CD4-positive, alpha-beta memory T cell (primary cell): ENCODE measurements at regions not wholly inside any gene's neighbourhood (a gene's known extent, or its start where the extent isn't known, plus 50 kb on each side); places are given as distances from the start of the nearest gene placed in this dataset.

Experiments
- CTCF ChIA-PET: fragments of 350-600 bp; sonication (Branson Sonifier 250); formaldehyde crosslinking; loops from one replicate; lab custom pipeline; 2021; ENCODE audit warnings: inconsistent platforms; ENCODE audit not compliant: partially characterized antibody; lab: Charles Lee
- POLR2A ChIA-PET: fragments of 350-600 bp; sonication (Branson Sonifier 250); formaldehyde crosslinking; loops from one replicate; lab custom pipeline; 2021; ENCODE audit not compliant: partially characterized antibody; lab: Charles Lee
- DNase-seq, 5 donors: peaks; one replicate each; pipeline versions ENCODE4 v3.0.0 to v3.0.0-alpha.2; 2020 to 2022; ENCODE audit warnings: mixed read lengths in 1 of 5
- H3K27ac ChIP-seq: one replicate; pipeline ENCODE4 v1.7.0; 2013; ENCODE audit warnings: low read depth, low read length
- H3K27me3 ChIP-seq: 2 replicates; pipeline ENCODE4 v1.7.0; 2013; ENCODE audit warnings: mild to moderate bottlenecking, low read length, moderate library complexity; ENCODE audit not compliant: insufficient read depth
- H3K36me3 ChIP-seq: 2 replicates; pipeline ENCODE4 v1.7.0; 2013; ENCODE audit warnings: mild to moderate bottlenecking, low read length, moderate library complexity; ENCODE audit not compliant: insufficient read depth
- H3K4me1 ChIP-seq: 2 replicates; pipeline ENCODE4 v1.7.0; 2013; ENCODE audit warnings: mild to moderate bottlenecking, low read length, moderate library complexity; ENCODE audit not compliant: insufficient read depth
- H3K4me3 ChIP-seq, 2 donors: one replicate each; pipeline ENCODE4 v1.7.0; 2013; ENCODE audit warnings: low read length in 2 of 2, mild to moderate bottlenecking in 1 of 2
- H3K9me3 ChIP-seq, 2 donors: one replicate each; pipeline ENCODE4 v1.7.0; 2013; ENCODE audit warnings: low read length in 2 of 2, control low read depth in 1 of 2; ENCODE audit not compliant: control insufficient read depth in 1 of 2
- H3K27ac Mint-ChIP-seq, 7 donors: one replicate each; pipeline ENCODE4 v1.8.0; 2020 to 2021; ENCODE audit warnings: mixed read lengths in 7 of 7, mild to moderate bottlenecking in 6 of 7, inconsistent platforms in 3 of 7, moderate library complexity in 3 of 7
- H3K27me3 Mint-ChIP-seq, 2 donors: one replicate each; pipeline ENCODE4 v1.8.0; 2020 to 2021; ENCODE audit warnings: mixed read lengths in 2 of 2
- H3K36me3 Mint-ChIP-seq, 2 donors: one replicate each; pipeline ENCODE4 v1.8.0; 2020 to 2021; ENCODE audit warnings: mixed read lengths in 2 of 2, inconsistent platforms in 1 of 2, mild to moderate bottlenecking in 1 of 2
- H3K4me1 Mint-ChIP-seq, 4 donors: one replicate each; pipeline ENCODE4 v1.8.0; 2020 to 2021; ENCODE audit warnings: mixed read lengths in 4 of 4, mild to moderate bottlenecking in 1 of 4
- H3K4me3 Mint-ChIP-seq, 8 donors: one replicate each; pipeline ENCODE4 v1.8.0; 2020 to 2021; ENCODE audit warnings: mixed read lengths in 8 of 8, mild to moderate bottlenecking in 7 of 8, moderate library complexity in 6 of 8, inconsistent platforms in 3 of 8
- H3K9me3 Mint-ChIP-seq, 8 donors: one replicate each; pipeline ENCODE4 v1.8.0; 2020 to 2021; ENCODE audit warnings: mixed read lengths in 8 of 8, mild to moderate bottlenecking in 5 of 8, inconsistent platforms in 3 of 8, moderate library complexity in 1 of 8
- intact Hi-C: fragments of 100-400 bp; cut with micrococcal nuclease; formaldehyde crosslinking; loops from one replicate; pipeline ENCODE4 v1.15.1; 2023

DNA sequence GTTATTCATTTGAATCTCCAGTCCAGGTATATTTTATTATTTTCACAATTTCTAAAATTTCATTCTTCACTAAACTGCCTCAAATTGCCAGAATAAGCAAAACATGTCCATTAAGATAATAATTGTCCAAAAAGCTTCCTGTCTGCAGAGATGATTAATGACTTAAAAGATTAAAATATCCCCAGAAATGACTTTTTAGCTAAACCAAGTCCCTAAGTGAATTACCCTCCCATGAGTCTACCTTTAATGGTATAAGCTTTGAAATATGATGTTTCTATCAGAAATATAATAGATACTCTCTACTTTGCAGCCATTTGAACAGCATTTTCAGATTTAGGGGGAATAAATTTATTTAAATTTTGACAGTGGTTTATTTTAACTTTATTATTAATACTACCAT is 289.2 kb upstream of the EMCN start:
- H3K9me3 Mint-ChIP-seq = peaks cover 0 to 5% (median 0%) of the 10 kb centered on the region in 8 donors
- no peaks in the 10 kb centered on the region for H3K27me3 Mint-ChIP-seq
- no peaks in the 10 kb centered on the region for H3K36me3 Mint-ChIP-seq
- Histone ChIP-seq H3K9me3 (no peaks in the 10 kb centered on the region), H3K4me1 (no peaks in the 10 kb centered on the region), H3K4me3 (no peak overlapping the region), H3K27me3 (no peaks in the 10 kb centered on the region), H3K36me3 (no peaks in the 10 kb centered on the region), H3K27ac (no peak overlapping the region)
- CTCF ChIA-PET = interaction anchor here (0.5 kb wide), 1 partner anchor 484 kb away, joined by 3 read pairs; no protein-coding TSS in a partner anchor
- DNase-seq = no peak
- H3K4me1 Mint-ChIP-seq = no peaks in the 10 kb centered on the region
- no peak overlapping the region for H3K4me3 Mint-ChIP-seq
- intact Hi-C loops = no loop called here
- POLR2A ChIA-PET = no interaction called here
- no peak overlapping the region for H3K27ac Mint-ChIP-seq

DNA sequence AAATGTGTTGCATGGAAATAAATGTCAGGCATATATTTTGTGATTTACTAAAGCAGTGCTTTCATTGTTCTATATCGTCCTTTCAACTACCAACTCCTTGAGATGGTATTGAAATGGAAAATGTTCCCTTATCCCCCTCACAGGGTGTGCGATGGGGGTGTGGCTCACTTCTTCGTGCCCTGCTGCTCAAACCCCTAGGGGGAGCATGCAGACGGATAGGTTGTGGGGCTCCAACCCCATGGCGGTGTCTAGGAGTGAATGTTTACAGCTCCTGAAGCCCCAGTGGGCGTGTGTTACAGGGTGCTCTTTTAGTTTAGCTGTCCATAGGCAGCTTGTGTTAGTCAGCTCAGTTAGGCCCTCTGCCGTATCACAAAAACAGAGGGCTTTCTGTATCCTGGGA is 287.7 kb upstream of the EMCN start:
- intact Hi-C loops = no loop called here
- ChIA-PET CTCF (no interaction called here), POLR2A (no interaction called here)
- Histone ChIP-seq H3K27me3 (no peaks in the 10 kb centered on the region), H3K27ac (no peak overlapping the region), H3K4me3 (no peak overlapping the region), H3K36me3 (no peaks in the 10 kb centered on the region), H3K4me1 (no peaks in the 10 kb centered on the region), H3K9me3 (no peaks in the 10 kb centered on the region)
- Mint-ChIP-seq H3K27me3 (no peaks in the 10 kb centered on the region), H3K27ac (no peak overlapping the region), H3K36me3 (no peaks in the 10 kb centered on the region), H3K4me1 (no peaks in the 10 kb centered on the region), H3K9me3 (peaks cover 0 to 5% (median 0%) of the 10 kb centered on the region in 8 donors), H3K4me3 (no peak overlapping the region)
- no peak for DNase-seq

DNA sequence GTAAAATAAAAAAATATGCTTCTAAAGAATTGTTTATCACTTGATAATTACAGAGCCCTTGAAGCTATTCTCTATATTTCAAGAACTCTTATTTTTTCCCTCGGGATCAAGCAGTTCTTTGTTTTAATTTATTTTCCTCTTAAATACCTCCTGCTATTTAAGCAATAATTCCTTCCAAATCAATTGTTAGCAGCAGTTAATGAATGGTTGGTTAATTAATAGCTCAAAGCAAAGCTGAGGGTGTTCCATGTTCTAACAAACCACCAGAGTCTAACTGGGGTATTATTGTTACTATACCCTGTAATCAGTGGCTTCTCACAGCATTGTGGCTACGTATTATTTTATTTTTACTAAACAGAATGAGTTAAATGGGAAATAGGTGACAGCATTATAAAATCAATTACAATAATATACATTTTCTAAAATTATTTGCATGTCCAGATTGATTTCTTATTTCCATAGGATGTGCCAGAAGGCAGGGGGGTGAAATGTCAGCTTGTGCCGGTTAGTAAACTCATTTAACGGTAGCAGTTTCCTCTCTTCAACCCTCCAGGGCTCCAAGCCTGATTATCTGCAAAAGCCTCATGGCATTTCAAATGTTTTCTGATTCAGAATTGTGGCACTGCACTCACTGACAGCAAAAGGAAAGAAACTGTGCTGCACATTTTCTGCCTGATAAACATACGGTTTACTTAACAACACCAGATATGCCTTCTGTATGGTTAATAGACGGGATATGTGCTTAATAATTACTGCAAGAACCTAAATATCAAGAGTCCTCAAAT is 286.9 kb upstream of the EMCN start:
- Mint-ChIP-seq H3K27ac (no peak overlapping the region), H3K4me3 (no peak overlapping the region), H3K27me3 (no peaks in the 10 kb centered on the region), H3K9me3 (peaks cover 0 to 5% (median under 1%) of the 10 kb centered on the region in 8 donors), H3K4me1 (no peaks in the 10 kb centered on the region), H3K36me3 (no peaks in the 10 kb centered on the region)
- ChIA-PET CTCF (no interaction called here), POLR2A (no interaction called here)
- no peaks in the 10 kb centered on the region for H3K27me3 ChIP-seq
- no peaks in the 10 kb centered on the region for H3K4me1 ChIP-seq
- no peaks in the 10 kb centered on the region for H3K9me3 ChIP-seq
- intact Hi-C loops = no loop called here
- DNase-seq = no peak
- H3K27ac ChIP-seq = no peak overlapping the region
- no peak overlapping the region for H3K4me3 ChIP-seq
- H3K36me3 ChIP-seq = no peaks in the 10 kb centered on the region

DNA sequence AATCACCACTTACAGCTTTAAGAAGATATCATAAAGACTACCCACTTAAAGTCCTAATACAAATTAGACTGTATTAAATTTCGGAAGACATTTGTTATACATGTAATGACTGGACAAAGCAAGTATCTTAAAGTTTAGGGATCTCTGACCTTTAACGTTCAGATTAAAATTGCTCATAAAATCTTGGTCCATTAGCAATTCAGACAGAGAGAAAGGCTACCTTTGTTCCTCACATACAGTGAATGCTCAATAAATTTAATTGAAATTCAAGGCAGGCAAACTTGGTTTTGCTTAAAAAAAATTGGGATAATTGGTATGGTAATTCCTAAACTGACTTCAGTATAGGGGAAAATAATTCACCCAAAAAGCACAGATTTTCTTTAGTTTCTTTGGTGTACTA is 285.9 kb upstream of the EMCN start:
- Mint-ChIP-seq H3K36me3 (no peaks in the 10 kb centered on the region), H3K9me3 (peaks cover 0 to 5% (median under 1%) of the 10 kb centered on the region in 8 donors), H3K4me1 (no peaks in the 10 kb centered on the region), H3K27ac (no peak overlapping the region), H3K27me3 (no peaks in the 10 kb centered on the region), H3K4me3 (no peak overlapping the region)
- Histone ChIP-seq H3K4me3 (no peak overlapping the region), H3K27me3 (no peaks in the 10 kb centered on the region), H3K9me3 (no peaks in the 10 kb centered on the region), H3K4me1 (no peaks in the 10 kb centered on the region), H3K27ac (no peak overlapping the region), H3K36me3 (no peaks in the 10 kb centered on the region)
- no peak for DNase-seq
- POLR2A ChIA-PET = interaction anchor here (1.0 kb wide), 1 partner anchor 11 kb away, joined by 3 read pairs; no protein-coding TSS in a partner anchor
- CTCF ChIA-PET = no interaction called here
- intact Hi-C loops = no loop called here

DNA sequence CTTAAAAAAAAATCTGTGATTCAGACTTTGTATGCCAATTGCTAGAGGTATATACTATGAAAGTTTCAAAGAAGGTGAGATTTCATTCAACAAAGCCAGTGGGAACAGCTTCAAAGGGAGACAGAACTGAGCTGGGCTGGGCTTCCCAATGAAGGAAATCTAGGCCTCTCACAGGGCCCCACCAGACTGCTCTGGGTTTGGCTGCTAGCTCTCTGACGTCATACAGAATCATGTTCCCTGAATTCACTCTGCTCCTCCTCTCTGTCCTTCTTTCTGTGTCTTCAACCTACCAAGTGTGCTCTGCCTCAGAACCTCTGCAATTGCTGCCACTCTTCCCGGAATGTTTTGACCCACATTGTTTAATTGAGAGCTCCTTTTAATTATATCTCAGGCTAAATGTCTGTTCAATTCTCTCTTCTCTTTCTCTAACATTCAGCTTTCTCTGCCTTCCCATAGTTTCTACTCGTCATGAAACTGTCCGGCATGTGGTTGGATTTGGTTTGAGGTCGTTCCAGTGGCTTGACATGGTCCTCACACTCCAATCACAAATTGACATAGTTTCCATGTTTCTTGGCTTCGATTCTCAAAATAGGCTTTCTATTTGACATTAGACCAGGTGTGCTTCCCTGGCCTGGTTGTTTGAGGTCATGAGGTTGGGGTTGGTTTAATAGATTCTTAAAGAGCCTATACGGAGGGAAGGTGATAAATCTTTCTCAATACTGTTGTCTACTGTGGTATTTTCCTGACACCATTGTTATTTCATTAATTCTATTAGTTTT is 282.1 kb upstream of the EMCN start:
- Histone ChIP-seq H3K9me3 (no peaks in the 10 kb centered on the region), H3K36me3 (no peaks in the 10 kb centered on the region), H3K4me1 (no peaks in the 10 kb centered on the region), H3K4me3 (no peak overlapping the region), H3K27ac (no peak overlapping the region), H3K27me3 (no peaks in the 10 kb centered on the region)
- H3K27me3 Mint-ChIP-seq = no peaks in the 10 kb centered on the region
- intact Hi-C loops = no loop called here
- POLR2A ChIA-PET = no interaction called here
- H3K4me3 Mint-ChIP-seq = no peak overlapping the region
- CTCF ChIA-PET = no interaction called here
- no peak for DNase-seq
- no peak overlapping the region for H3K27ac Mint-ChIP-seq
- no peaks in the 10 kb centered on the region for H3K36me3 Mint-ChIP-seq
- H3K4me1 Mint-ChIP-seq = no peaks in the 10 kb centered on the region
- H3K9me3 Mint-ChIP-seq = peaks cover 0 to 5% (median under 1%) of the 10 kb centered on the region in 8 donors

DNA sequence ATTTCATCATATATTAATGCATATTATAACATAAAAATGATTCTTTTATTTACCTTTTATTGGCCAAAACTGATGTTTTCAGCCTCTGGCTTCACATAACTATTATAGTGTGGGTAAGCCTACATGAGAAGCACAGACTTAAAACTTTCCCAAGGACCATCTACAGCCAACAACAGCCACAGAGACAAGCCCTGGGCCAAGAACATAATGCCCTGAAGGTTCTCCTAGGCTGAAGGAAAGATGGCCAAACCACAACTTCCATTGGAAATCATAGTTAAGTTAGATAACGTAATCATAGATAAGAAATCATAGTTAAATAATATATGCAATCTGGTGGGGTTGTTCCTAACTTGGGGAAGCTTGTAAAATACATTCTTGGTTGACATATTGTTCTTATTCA is 280.0 kb upstream of the EMCN start:
- no peak overlapping the region for H3K4me3 Mint-ChIP-seq
- H3K4me3 ChIP-seq = no peak overlapping the region
- H3K27me3 Mint-ChIP-seq = no peaks in the 10 kb centered on the region
- no peak overlapping the region for H3K27ac Mint-ChIP-seq
- peaks cover 0 to 5% (median under 1%) of the 10 kb centered on the region in 8 donors for H3K9me3 Mint-ChIP-seq
- no peaks in the 10 kb centered on the region for H3K4me1 ChIP-seq
- ChIA-PET POLR2A (no interaction called here), CTCF (interaction anchor here (0.7 kb wide), 1 partner anchor 10 kb away, joined by 3 read pairs; no protein-coding TSS in a partner anchor)
- H3K36me3 ChIP-seq = no peaks in the 10 kb centered on the region
- intact Hi-C loops = no loop called here
- H3K27me3 ChIP-seq = no peaks in the 10 kb centered on the region
- no peak for DNase-seq
- no peaks in the 10 kb centered on the region for H3K9me3 ChIP-seq
- no peaks in the 10 kb centered on the region for H3K36me3 Mint-ChIP-seq
- H3K27ac ChIP-seq = no peak overlapping the region
- no peaks in the 10 kb centered on the region for H3K4me1 Mint-ChIP-seq

DNA sequence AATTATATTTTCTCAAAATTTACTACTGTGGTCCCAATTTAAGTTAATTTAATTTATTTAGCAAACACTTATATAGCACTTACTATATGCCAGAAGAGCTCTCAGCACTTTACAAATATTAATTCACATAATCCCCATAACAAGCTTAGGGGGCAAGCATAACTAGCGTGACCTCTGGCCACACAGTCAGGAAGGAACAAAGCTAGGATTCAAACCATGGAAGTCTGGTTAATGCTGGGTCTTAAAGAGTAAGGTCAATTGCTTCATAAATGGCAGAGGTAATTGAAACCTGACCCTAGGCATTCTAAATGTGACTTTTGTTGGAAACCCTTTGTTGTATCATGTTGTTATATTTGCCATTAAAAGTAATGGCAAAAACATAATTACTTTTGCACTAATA is 279.5 kb upstream of the EMCN start:
- Histone ChIP-seq H3K27me3 (no peaks in the 10 kb centered on the region), H3K27ac (no peak overlapping the region), H3K4me3 (no peak overlapping the region), H3K36me3 (no peaks in the 10 kb centered on the region), H3K4me1 (no peaks in the 10 kb centered on the region), H3K9me3 (no peaks in the 10 kb centered on the region)
- no peak overlapping the region for H3K27ac Mint-ChIP-seq
- DNase-seq = no peak
- H3K27me3 Mint-ChIP-seq = no peaks in the 10 kb centered on the region
- H3K9me3 Mint-ChIP-seq = peaks cover 0 to 4% (median under 1%) of the 10 kb centered on the region in 8 donors
- no peaks in the 10 kb centered on the region for H3K4me1 Mint-ChIP-seq
- intact Hi-C loops = no loop called here
- no peaks in the 10 kb centered on the region for H3K36me3 Mint-ChIP-seq
- ChIA-PET CTCF (interaction anchor here (0.7 kb wide), 1 partner anchor 11 kb away, joined by 3 read pairs; no protein-coding TSS in a partner anchor), POLR2A (interaction anchor here (0.6 kb wide), 1 partner anchor 556 kb away, joined by 3 read pairs; no protein-coding TSS in a partner anchor)
- H3K4me3 Mint-ChIP-seq = no peak overlapping the region
